ENCODE measurements at regions not wholly inside any gene's neighbourhood (a gene's known extent, or its start where the extent isn't known, plus 50 kb on each side); places are given as distances from the start of the nearest gene placed in this dataset.
"Not testable (repeated sequence)": the region's sequence is repeated elsewhere in the genome, so short reads cannot be mapped to it uniquely, and the experiment has no call there.

DNA sequence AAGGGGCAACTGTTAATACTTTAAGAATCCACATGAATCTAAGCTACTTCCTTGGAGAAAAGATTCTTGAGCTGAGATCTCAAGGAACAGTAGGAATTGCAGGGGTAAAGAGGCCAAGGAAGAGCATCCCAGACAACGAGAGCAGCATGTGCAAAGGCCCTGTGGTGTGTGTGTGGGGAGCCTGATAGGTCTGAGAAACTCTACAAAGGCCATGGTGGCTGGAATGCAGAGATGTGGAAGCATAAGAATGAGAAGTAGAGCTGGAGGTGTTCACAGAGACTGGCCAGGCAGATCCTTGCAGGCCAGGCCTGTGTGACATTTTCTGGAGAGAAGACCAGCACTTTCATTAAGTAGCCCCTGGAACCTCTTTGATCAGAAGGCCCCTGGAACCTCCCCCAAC is 105.8 kb upstream of the GRK3 start:
- not testable (repeated sequence) for DNase-seq; H3K27ac ChIP-seq (ENCODE audit: low read length); H3K4me1 ChIP-seq (ENCODE audit: control insufficient read depth, insufficient read depth, low read length); H3K4me3 ChIP-seq (ENCODE audit: low read length); H3K9me3 ChIP-seq (ENCODE audit: control insufficient read depth, low read depth, low read length); H3K27me3 ChIP-seq (ENCODE audit: control insufficient read depth, insufficient read depth, low read length)
- WGBS (ENCODE audit: insufficient coverage, low lambda C conversion rate), result no CpG with 5 or more reads among the region's 1 CpG
- peaks cover 31% of the 10 kb centered on the region for H3K36me3 ChIP-seq (ENCODE audit: control insufficient read depth, insufficient read depth, low read length)

DNA sequence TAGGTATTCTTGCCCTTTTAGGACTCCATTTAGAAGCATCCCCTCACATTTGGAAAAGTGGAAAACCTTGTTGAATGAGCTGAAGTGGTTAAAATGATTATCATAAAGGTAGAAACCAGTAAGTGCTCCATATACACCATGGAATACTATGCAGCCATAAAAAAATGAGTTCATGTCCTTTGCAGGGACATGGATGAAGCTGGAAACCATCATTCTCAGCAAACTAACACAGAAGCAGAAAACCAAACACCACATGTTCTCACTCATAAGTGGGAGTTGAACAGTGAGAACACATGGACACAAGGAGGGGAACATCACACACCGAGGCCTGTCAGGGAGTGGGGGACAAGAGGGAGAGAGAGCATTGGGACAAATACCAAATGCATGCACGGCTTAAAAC is 103.8 kb upstream of the GRK3 start:
- H3K36me3 ChIP-seq (ENCODE audit: control insufficient read depth, insufficient read depth, low read length), result peaks cover 23% of the 10 kb centered on the region
- not testable (repeated sequence) for H3K4me3 ChIP-seq (ENCODE audit: low read length)
- WGBS (ENCODE audit: insufficient coverage, low lambda C conversion rate), result no CpG with 5 or more reads among the region's 2 CpGs

DNA sequence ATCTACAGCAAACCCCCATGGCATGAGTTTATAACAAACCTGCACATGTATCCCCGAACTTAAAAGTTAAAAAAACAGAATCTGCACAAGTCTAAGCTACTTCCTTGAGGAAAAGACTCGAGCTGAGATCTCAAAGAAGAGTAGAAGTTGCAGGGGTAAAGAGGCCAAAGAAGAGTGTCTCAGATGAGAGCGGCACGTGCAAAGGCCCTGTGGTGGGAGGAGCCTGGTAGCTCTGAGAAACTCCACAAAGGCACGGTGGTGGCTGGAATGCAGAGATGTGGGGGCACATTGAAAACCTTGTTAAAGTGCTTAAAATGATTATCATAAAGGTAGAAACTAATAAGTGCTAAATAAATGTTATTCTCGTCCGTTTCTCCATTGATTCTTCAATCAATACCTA is 103.2 kb upstream of the GRK3 start:
- WGBS (ENCODE audit: insufficient coverage, low lambda C conversion rate), result 100% methylated on average over 2 of the region's 7 CpGs
- H3K36me3 ChIP-seq (ENCODE audit: control insufficient read depth, insufficient read depth, low read length), result peaks cover 22% of the 10 kb centered on the region
- no peak overlapping the region for H3K4me3 ChIP-seq (ENCODE audit: low read length)
- no peak overlapping the region for H3K27ac ChIP-seq (ENCODE audit: low read length)
- H3K27me3 ChIP-seq (ENCODE audit: control insufficient read depth, insufficient read depth, low read length), result no peaks in the 10 kb centered on the region
- no peak for DNase-seq
- H3K9me3 ChIP-seq (ENCODE audit: control insufficient read depth, low read depth, low read length), result no peaks in the 10 kb centered on the region
- H3K4me1 ChIP-seq (ENCODE audit: control insufficient read depth, insufficient read depth, low read length), result no peaks in the 10 kb centered on the region

More for the DNA sequence above, 103.8 kb upstream of the GRK3 start:
- H3K27me3 ChIP-seq (ENCODE audit: control insufficient read depth, insufficient read depth, low read length); H3K9me3 ChIP-seq (ENCODE audit: control insufficient read depth, low read depth, low read length); H3K4me1 ChIP-seq (ENCODE audit: control insufficient read depth, insufficient read depth, low read length); DNase-seq; H3K27ac ChIP-seq (ENCODE audit: low read length): not testable (repeated sequence)

DNA sequence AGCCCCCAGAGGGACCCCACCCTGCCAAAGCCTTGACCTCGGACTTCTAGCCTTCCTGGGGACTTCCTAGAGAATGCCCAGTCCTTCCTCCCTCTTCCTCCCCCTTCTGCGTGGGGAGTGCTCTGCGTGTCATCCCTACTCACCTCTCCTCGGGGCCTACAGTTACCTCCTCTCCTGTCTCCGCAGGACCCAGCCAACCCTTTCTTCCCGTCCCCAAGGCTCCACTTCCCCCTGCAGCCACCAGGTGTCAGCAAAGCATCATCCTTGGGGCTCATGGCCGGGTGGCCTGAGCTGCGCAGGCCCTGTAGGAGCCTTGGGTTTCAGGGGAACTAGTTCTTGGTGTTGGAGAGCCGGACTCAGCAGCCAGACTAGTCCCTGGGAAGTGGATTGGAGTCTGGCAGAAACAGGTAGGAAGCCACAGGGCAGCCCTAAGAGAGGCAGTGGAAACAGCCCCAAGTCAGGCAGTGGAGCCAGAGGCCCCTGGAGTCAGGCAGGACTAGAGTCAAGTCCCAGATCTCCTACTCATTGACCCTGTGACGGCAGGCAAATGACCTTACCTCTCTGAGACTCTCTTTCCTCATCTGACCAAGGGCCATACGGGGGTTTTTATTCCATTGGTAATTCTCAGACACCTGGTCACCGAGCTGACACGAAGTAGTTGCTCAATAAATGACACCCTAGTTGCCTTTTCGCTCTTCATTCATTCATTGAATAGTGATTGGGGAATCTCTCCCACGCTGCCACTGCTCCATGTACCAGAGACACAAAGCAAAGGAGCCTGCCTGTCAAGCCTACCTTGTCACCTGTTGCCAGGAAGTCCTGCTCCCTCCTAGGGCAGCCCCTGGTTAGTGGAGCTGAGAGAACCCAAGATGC is 101.8 kb upstream of the GRK3 start:
- not testable (repeated sequence) for H3K4me3 ChIP-seq (ENCODE audit: low read length); H3K4me1 ChIP-seq (ENCODE audit: control insufficient read depth, insufficient read depth, low read length); H3K9me3 ChIP-seq (ENCODE audit: control insufficient read depth, low read depth, low read length); H3K27ac ChIP-seq (ENCODE audit: low read length); H3K27me3 ChIP-seq (ENCODE audit: control insufficient read depth, insufficient read depth, low read length)
- WGBS (ENCODE audit: insufficient coverage, low lambda C conversion rate), result no CpG with 5 or more reads among the region's 15 CpGs
- peaks cover 22% of the 10 kb centered on the region for H3K36me3 ChIP-seq (ENCODE audit: control insufficient read depth, insufficient read depth, low read length)
- peak; percentile 71 to 75 for DNase-seq

DNA sequence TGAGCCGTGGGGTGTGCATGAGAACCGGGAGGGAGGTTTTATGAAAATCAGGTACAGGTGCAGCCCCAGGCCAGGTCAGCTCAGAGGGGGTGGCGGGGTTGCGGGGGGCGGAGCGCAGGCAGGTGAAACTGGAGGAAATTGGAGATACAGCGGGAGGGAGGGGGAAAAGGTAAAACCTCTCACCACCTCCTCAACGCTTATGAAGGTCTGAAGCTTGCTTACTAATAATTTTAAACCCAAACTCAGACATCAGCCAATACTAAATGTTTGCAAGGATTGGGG is 101.2 kb upstream of the GRK3 start:
- H3K9me3 ChIP-seq (ENCODE audit: control insufficient read depth, low read depth, low read length); DNase-seq; H3K27ac ChIP-seq (ENCODE audit: low read length); H3K27me3 ChIP-seq (ENCODE audit: control insufficient read depth, insufficient read depth, low read length); H3K4me3 ChIP-seq (ENCODE audit: low read length); H3K4me1 ChIP-seq (ENCODE audit: control insufficient read depth, insufficient read depth, low read length): not testable (repeated sequence)
- peaks cover 22% of the 10 kb centered on the region for H3K36me3 ChIP-seq (ENCODE audit: control insufficient read depth, insufficient read depth, low read length)
- no CpG with 5 or more reads among the region's 8 CpGs for WGBS (ENCODE audit: insufficient coverage, low lambda C conversion rate)

DNA sequence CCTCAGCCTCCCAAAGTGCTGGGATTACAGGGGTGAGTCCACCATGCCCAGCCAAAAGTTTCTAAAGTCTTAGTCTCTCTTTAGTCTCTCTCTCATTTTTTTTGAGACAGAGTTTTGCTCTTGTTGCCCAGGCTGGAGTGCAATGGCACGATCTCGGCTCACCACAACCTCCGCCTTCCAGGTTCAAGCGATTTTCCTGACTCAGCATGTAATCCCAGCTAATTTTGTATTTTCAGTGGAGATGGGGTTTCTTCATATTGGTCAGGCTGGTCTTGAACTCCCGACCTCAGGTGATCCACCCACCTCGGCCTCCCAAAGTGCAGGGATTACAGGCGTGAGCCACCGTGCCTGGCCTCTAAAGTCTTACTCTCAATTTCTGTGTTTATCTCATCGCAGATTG is 100.1 kb upstream of the GRK3 start:
- not testable (repeated sequence) for DNase-seq; H3K27ac ChIP-seq (ENCODE audit: low read length); H3K27me3 ChIP-seq (ENCODE audit: control insufficient read depth, insufficient read depth, low read length); H3K9me3 ChIP-seq (ENCODE audit: control insufficient read depth, low read depth, low read length); H3K4me1 ChIP-seq (ENCODE audit: control insufficient read depth, insufficient read depth, low read length); H3K4me3 ChIP-seq (ENCODE audit: low read length)
- WGBS (ENCODE audit: insufficient coverage, low lambda C conversion rate), result 100% methylated on average over 1 of the region's 9 CpGs
- H3K36me3 ChIP-seq (ENCODE audit: control insufficient read depth, insufficient read depth, low read length), result peaks cover 15% of the 10 kb centered on the region

DNA sequence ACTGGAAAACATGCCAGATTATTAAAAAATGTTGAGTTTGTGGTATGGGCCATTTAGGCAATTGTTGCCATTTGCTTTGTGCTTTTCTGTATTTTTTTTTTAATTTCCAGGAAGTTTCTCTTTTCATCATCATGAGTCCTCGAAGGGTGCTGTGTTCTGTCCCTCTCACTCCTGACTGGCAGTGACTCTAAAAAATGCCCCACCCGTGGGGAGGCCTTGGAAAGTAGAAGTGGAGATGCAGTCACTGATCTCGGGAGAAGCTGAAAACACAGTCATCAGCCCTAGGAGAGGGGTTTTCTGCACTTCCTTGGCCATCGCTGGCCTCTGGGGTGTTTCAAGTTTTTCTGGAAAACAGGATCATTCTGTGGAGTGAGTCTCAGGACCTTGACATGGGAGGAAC is 98.5 kb upstream of the GRK3 start:
- no peak overlapping the region for H3K27ac ChIP-seq (ENCODE audit: low read length)
- no peaks in the 10 kb centered on the region for H3K9me3 ChIP-seq (ENCODE audit: control insufficient read depth, low read depth, low read length)
- H3K36me3 ChIP-seq (ENCODE audit: control insufficient read depth, insufficient read depth, low read length), result peaks cover 4% of the 10 kb centered on the region
- no peaks in the 10 kb centered on the region for H3K4me1 ChIP-seq (ENCODE audit: control insufficient read depth, insufficient read depth, low read length)
- H3K27me3 ChIP-seq (ENCODE audit: control insufficient read depth, insufficient read depth, low read length), result no peaks in the 10 kb centered on the region
- no peak overlapping the region for H3K4me3 ChIP-seq (ENCODE audit: low read length)
- DNase-seq, result no peak
- WGBS (ENCODE audit: insufficient coverage, low lambda C conversion rate), result 60% methylated on average over 1 of the region's 4 CpGs

DNA sequence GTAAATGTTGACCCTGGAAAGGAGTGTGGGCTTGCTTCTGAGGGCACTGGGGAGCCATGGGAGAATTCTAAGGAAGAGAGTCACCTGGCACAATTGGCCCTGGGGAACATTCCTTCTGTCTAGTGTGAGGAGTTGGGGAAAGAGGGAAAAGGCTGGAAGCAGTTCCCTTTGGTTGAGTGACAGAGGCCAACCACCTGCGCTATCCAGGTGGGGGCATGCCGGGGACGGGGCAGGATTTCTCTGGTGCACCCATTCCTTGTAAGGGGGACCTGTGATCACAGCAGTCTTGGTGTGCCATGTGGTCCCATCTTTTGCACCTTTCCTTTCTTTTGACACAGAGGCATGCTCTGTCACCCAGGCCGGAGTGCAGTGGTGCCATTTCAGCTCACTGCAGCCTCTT is 92.1 kb upstream of the GRK3 start:
- H3K9me3 ChIP-seq (ENCODE audit: control insufficient read depth, low read depth, low read length), result no peaks in the 10 kb centered on the region
- WGBS (ENCODE audit: insufficient coverage, low lambda C conversion rate), result no CpG with 5 or more reads among the region's 4 CpGs

DNA sequence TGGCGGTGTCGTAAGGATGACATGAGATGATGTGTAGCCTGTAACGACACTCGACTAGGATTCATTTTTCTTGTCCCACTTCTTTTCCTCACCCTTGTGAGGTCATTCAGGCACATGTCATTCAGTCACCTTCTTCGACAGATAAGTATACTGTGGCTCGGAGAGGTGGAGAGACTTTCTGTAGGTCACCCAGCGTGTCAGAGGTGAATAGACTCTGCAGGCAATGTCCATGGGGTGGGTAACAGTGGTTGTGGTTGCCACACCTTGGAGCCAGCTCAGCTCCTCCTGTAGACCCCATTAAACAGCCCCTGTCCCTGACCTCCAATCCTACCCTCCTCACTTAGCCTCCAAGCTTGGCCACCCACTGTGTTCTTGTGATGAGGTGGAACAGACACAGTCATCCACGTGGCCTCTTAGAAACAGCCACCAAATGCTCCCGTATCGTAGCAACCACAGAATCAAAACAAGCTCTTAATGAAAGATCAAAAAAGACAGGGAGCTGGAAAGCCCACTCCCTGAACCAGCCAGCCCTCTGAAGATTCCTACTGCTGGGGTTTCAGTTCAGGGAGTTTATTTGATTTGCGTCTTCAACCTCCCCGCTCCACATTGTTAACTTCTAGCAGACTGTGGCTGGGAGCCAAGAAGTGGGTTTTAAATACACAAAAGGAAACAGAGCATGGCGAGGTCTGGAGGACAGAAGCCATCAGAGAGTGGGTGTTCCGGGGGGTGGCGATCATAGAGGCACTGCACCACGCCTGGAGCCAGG is 89.0 kb upstream of the GRK3 start:
- H3K36me3 ChIP-seq (ENCODE audit: control insufficient read depth, insufficient read depth, low read length), result no peaks in the 10 kb centered on the region
- no CpG with 5 or more reads among the region's 16 CpGs for WGBS (ENCODE audit: insufficient coverage, low lambda C conversion rate)
- H3K4me3 ChIP-seq (ENCODE audit: low read length), result no peak overlapping the region
- peak overlapping the region; percentile 58 for H3K27ac ChIP-seq (ENCODE audit: low read length)
- H3K27me3 ChIP-seq (ENCODE audit: control insufficient read depth, insufficient read depth, low read length), result no peaks in the 10 kb centered on the region
- H3K4me1 ChIP-seq (ENCODE audit: control insufficient read depth, insufficient read depth, low read length), result no peaks in the 10 kb centered on the region
- no peaks in the 10 kb centered on the region for H3K9me3 ChIP-seq (ENCODE audit: control insufficient read depth, low read depth, low read length)
- peak; percentile 38 to 58 for DNase-seq

More for the DNA sequence above, 92.1 kb upstream of the GRK3 start:
- no peaks in the 10 kb centered on the region for H3K27me3 ChIP-seq (ENCODE audit: control insufficient read depth, insufficient read depth, low read length)
- no peak overlapping the region for H3K27ac ChIP-seq (ENCODE audit: low read length)
- no peak for DNase-seq
- H3K36me3 ChIP-seq (ENCODE audit: control insufficient read depth, insufficient read depth, low read length), result no peaks in the 10 kb centered on the region
- H3K4me1 ChIP-seq (ENCODE audit: control insufficient read depth, insufficient read depth, low read length), result no peaks in the 10 kb centered on the region
- no peak overlapping the region for H3K4me3 ChIP-seq (ENCODE audit: low read length)

DNA sequence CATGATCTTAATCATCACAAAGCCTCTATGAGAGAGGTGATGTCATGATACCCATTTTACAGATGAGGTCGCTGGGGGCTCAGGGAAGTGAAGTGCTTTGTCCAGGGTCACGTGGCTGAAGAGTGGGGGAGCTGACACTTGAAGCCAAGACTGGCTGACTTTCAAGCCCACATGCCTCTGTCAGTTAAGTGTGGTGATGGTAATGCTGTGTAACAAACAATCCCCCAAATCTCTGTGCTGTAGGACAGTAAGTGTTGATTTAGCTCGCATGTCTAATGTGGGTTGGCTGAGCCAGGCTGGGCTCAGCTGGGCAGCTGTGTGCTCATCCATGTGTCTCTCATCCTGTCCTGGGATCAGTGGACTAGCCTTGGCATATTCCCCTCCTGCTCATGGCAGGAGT is 87.1 kb upstream of the GRK3 start:
- Histone ChIP-seq H3K27me3 (ENCODE audit: control insufficient read depth, insufficient read depth, low read length) (no peaks in the 10 kb centered on the region), H3K9me3 (ENCODE audit: control insufficient read depth, low read depth, low read length) (no peaks in the 10 kb centered on the region), H3K27ac (ENCODE audit: low read length) (no peak overlapping the region), H3K4me3 (ENCODE audit: low read length) (no peak overlapping the region), H3K4me1 (ENCODE audit: control insufficient read depth, insufficient read depth, low read length) (no peaks in the 10 kb centered on the region), H3K36me3 (ENCODE audit: control insufficient read depth, insufficient read depth, low read length) (no peaks in the 10 kb centered on the region)
- no CpG with 5 or more reads among the region's 3 CpGs for WGBS (ENCODE audit: insufficient coverage, low lambda C conversion rate)
- no peak for DNase-seq

Measured in large intestine (tissue), 3 donors.